AG10803 (cell line): ENCODE measurements at regions not wholly inside any gene's neighbourhood (a gene's known extent, or its start where the extent isn't known, plus 50 kb on each side); places are given as distances from the start of the nearest gene placed in this dataset.
"Not testable (repeated sequence)": the region's sequence is repeated elsewhere in the genome, so short reads cannot be mapped to it uniquely, and the experiment has no call there.

Source experiments
- DNase-seq: peaks from one replicate; pipeline ENCODE4 v3.0.0; 2010; ENCODE audit warnings: low read depth
- H3K4me3 ChIP-seq: 2 replicates; pipeline ENCODE4 v1.5.1; 2011; ENCODE audit warnings: mild to moderate bottlenecking, low read length, control low read depth
- CTCF ChIP-seq: conservative IDR thresholded peaks from 2 replicates; pipeline ENCODE4 v1.5.1; 2011; ENCODE audit warnings: mild to moderate bottlenecking, low read length, control low read depth, inconsistent platforms

GRCh38 chr9:80489329-80489728 lies 917.6 kb downstream of the TLE4 start:
- TF ChIP-seq CTCF = no peak

GRCh38 chr9:80485420-80486250 lies 913.9 kb downstream of the TLE4 start:
- no peak for DNase-seq
- no peak for TF ChIP-seq CTCF
- no peak overlapping the region for H3K4me3 ChIP-seq

More at GRCh38 chr9:80489329-80489728, 917.6 kb downstream of the TLE4 start:
- no peak overlapping the region for H3K4me3 ChIP-seq
- DNase-seq = no peak

GRCh38 chr9:80482251-80482650 lies 910.5 kb downstream of the TLE4 start:
- H3K4me3 ChIP-seq, DNase-seq: not testable (repeated sequence)

GRCh38 chr9:80467632-80468031 lies 895.9 kb downstream of the TLE4 start:
- DNase-seq = no peak
- no peak for TF ChIP-seq CTCF
- H3K4me3 ChIP-seq = no peak overlapping the region

- TF ChIP-seq CTCF = no peak
- DNase-seq = no peak
These were observed 893.8 kb downstream of the TLE4 start for GRCh38 chr9:80465556-80465955.

GRCh38 chr9:80449513-80449912 lies 877.7 kb downstream of the TLE4 start:
- no peak for TF ChIP-seq CTCF
- H3K4me3 ChIP-seq = no peak overlapping the region
- DNase-seq = no peak

More at GRCh38 chr9:80465556-80465955, 893.8 kb downstream of the TLE4 start:
- no peak overlapping the region for H3K4me3 ChIP-seq

- TF ChIP-seq CTCF = no peak
- no peak overlapping the region for H3K4me3 ChIP-seq
- DNase-seq = no peak
These were observed 877.2 kb downstream of the TLE4 start for GRCh38 chr9:80448996-80449395.
